HCT116 (cell line): ENCODE measurements at regions not wholly inside any gene's neighbourhood (a gene's known extent, or its start where the extent isn't known, plus 50 kb on each side); places are given as distances from the start of the nearest gene placed in this dataset.

ENCODE experiments used
- ATAC-seq: fragments of 200-7000 bp; cut with Tn5 transposase; 2 replicates; pipeline ENCODE4 v1.9.1; 2020; ENCODE audit warnings: mild to moderate bottlenecking, moderate library complexity
- BruUV-seq: library from RNA; stranded (reverse); fragments of 400-500 nt; replicated peaks from 2 replicates; lab custom pipeline; 2021; lab: Mats Ljungman, UMichigan
- CTCF ChIA-PET: fragments of 300-600 bp; sonication (Branson Sonifier 250); formaldehyde crosslinking; loops from one replicate; lab custom pipeline; 2021; ENCODE audit warnings: antibody characterized with exemption; lab: Charles Lee
- POLR2A ChIA-PET: fragments of 300-600, 350-600 bp; sonication (Branson Sonifier 250); formaldehyde crosslinking; loops from one replicate; lab custom pipeline; 2021; ENCODE audit warnings: antibody characterized with exemption; lab: Charles Lee
- RAD21 ChIA-PET, 2 experiments: fragments of 300-600 bp; sonication (Branson Sonifier 250); formaldehyde crosslinking; loops; one replicate each; lab custom pipeline; 2023; ENCODE audit warnings: low total read pairs in 2 of 2; ENCODE audit not compliant: uncharacterized antibody in 2 of 2, unreplicated experiment in 2 of 2, low non-redundant PET in 1 of 2; lab: Charles Lee
- DNase-seq: peaks from one replicate; pipeline ENCODE4 v3.0.0-alpha.2; 2010; ENCODE audit warnings: low read depth, low spot score
- H2AFZ ChIP-seq: fragments of 200-600 bp; shearing (Covaris generic), sonication (generic); 2 replicates; pipeline ENCODE4 v1.6.1; 2017; ENCODE audit warnings: low read depth, mixed run types, mixed read lengths, antibody characterized with exemption, low read length; ENCODE audit not compliant: poor library complexity, severe bottlenecking
- H3K27ac ChIP-seq: 2 replicates; pipeline ENCODE4 v1.5.1; 2012; ENCODE audit warnings: low read depth, low read length
- H3K27me3 ChIP-seq: fragments of 200-600 bp; sonication (generic); 2 replicates; pipeline ENCODE4 v1.6.1; 2016; ENCODE audit warnings: mixed run types, low read length, mixed read lengths; ENCODE audit not compliant: insufficient read depth
- H3K36me3 ChIP-seq, 2 experiments: fragments of 200-500 bp in 1 of 2; fragments of 200-600 bp in 1 of 2; sonication (Bioruptor generic) in 1 of 2; sonication (generic) in 1 of 2; 2 replicates each; pipeline versions ENCODE4 v1.5.1 to v1.6.1; 2014 to 2016; ENCODE audit warnings: low read length in 2 of 2, inconsistent platforms in 1 of 2, mixed read lengths in 1 of 2, mixed run types in 1 of 2; ENCODE audit not compliant: insufficient read depth in 2 of 2, control insufficient read depth in 1 of 2
- H3K4me1 ChIP-seq, 2 experiments: fragments of 200-600 bp in 1 of 2; sonication (generic) in 1 of 2; 2 replicates each; pipeline versions ENCODE4 v1.5.1 to v1.6.1; 2012 to 2017; ENCODE audit warnings: low read length in 2 of 2, inconsistent platforms in 1 of 2, mild to moderate bottlenecking in 1 of 2, mixed read lengths in 1 of 2, mixed run types in 1 of 2, moderate library complexity in 1 of 2; ENCODE audit not compliant: insufficient read depth in 2 of 2, control insufficient read depth in 1 of 2
- H3K4me2 ChIP-seq: fragments of 200-600 bp; sonication (generic); 2 replicates; pipeline ENCODE4 v1.6.1; 2017; ENCODE audit warnings: mixed run types, low read length, mixed read lengths
- H3K4me3 ChIP-seq, 2 experiments: fragments of 200-600 bp in 1 of 2; sonication (generic) in 1 of 2; replicated peaks in 1 of 2; 2 replicates each; pipeline ENCODE4 v1.5.1; 2011 to 2016; ENCODE audit warnings: low read length in 2 of 2, control low read depth in 1 of 2, low read depth in 1 of 2, mild to moderate bottlenecking in 1 of 2, mixed read lengths in 1 of 2, mixed run types in 1 of 2
- H3K79me2 ChIP-seq: fragments of 200-600 bp; sonication (generic); 2 replicates; pipeline ENCODE4 v1.6.1; 2017; ENCODE audit warnings: mild to moderate bottlenecking, mixed run types, low read length, moderate library complexity, mixed read lengths; ENCODE audit not compliant: insufficient read depth
- H3K9ac ChIP-seq: fragments of 200-600 bp; sonication (generic); 2 replicates; pipeline ENCODE4 v1.6.1; 2016; ENCODE audit warnings: low read length, mixed read lengths
- H3K9me2 ChIP-seq: fragments of 200-600 bp; sonication (generic), shearing (Covaris generic); 2 replicates; pipeline ENCODE4 v1.6.1; 2017; ENCODE audit warnings: mixed run types, mild to moderate bottlenecking, moderate library complexity; ENCODE audit not compliant: insufficient read depth
- H3K9me3 ChIP-seq, 2 experiments: fragments of 200-500 bp in 1 of 2; fragments of 200-600 bp in 1 of 2; sonication (Bioruptor generic) in 1 of 2; sonication (generic) in 1 of 2; 2 replicates each; pipeline ENCODE4 v1.6.1; 2014 to 2017; ENCODE audit warnings: low read length in 2 of 2, mixed read lengths in 2 of 2, inconsistent platforms in 1 of 2, low read depth in 1 of 2, mild to moderate bottlenecking in 1 of 2, mixed run types in 1 of 2, moderate library complexity in 1 of 2; ENCODE audit not compliant: control insufficient read depth in 1 of 2, insufficient read depth in 1 of 2
- H4K20me1 ChIP-seq: fragments of 200-600 bp; sonication (generic), shearing (Covaris generic); 2 replicates; pipeline ENCODE4 v1.6.1; 2017; ENCODE audit warnings: mixed run types, mild to moderate bottlenecking, moderate library complexity; ENCODE audit not compliant: insufficient read depth
- CTCF ChIP-seq, 3 experiments: fragments of 200-600 bp in 1 of 3; sonication (generic) in 1 of 3; IDR thresholded peaks in 2 of 3; conservative IDR thresholded peaks in 1 of 3; 2 replicates each; pipeline ENCODE4 v1.5.1; 2012 to 2017; ENCODE audit warnings: low read depth in 2 of 3, low read length in 2 of 3, antibody characterized with exemption in 1 of 3, borderline replicate concordance in 1 of 3, control low read depth in 1 of 3, mild to moderate bottlenecking in 1 of 3, mixed read lengths in 1 of 3, mixed run types in 1 of 3, moderate library complexity in 1 of 3; ENCODE audit not compliant: insufficient read depth in 1 of 3
- EZH2phosphoT487 ChIP-seq: fragments of 200-600 bp; IDR thresholded peaks from 2 replicates; pipeline ENCODE4 v1.6.1; 2018; ENCODE audit warnings: antibody characterized with exemption, borderline replicate concordance
- FOSL1 ChIP-seq: IDR thresholded peaks from 2 replicates; pipeline ENCODE4 v1.6.1; 2012; ENCODE audit warnings: low read depth
- POLR2AphosphoS5 ChIP-seq: IDR thresholded peaks from 2 replicates; pipeline ENCODE4 v1.6.1; 2011; ENCODE audit warnings: mild to moderate bottlenecking, low read depth, low read length, moderate library complexity
- SP1 ChIP-seq: IDR thresholded peaks from 2 replicates; pipeline ENCODE4 v1.6.1; 2012; ENCODE audit warnings: low read depth
- SRF ChIP-seq: IDR thresholded peaks from 2 replicates; pipeline ENCODE4 v1.6.1; 2012; ENCODE audit warnings: low read depth
- TCF7L2 ChIP-seq: IDR thresholded peaks from 2 replicates; pipeline ENCODE4 v1.7.0; 2011; ENCODE audit warnings: borderline replicate concordance, inconsistent platforms; ENCODE audit not compliant: insufficient read depth, insufficient read length; ENCODE audit errors: extremely low read depth
- YY1 ChIP-seq: IDR thresholded peaks from 2 replicates; pipeline ENCODE4 v1.6.1; 2011; ENCODE audit warnings: low read length, low read depth, moderate library complexity, mild to moderate bottlenecking; ENCODE audit not compliant: insufficient replicate concordance; ENCODE audit errors: extremely low read depth
- intact Hi-C: fragments of 100-400 bp; cut with micrococcal nuclease; formaldehyde crosslinking; loops from 2 replicates; pipeline ENCODE4 v1.10.0; 2022

DNA sequence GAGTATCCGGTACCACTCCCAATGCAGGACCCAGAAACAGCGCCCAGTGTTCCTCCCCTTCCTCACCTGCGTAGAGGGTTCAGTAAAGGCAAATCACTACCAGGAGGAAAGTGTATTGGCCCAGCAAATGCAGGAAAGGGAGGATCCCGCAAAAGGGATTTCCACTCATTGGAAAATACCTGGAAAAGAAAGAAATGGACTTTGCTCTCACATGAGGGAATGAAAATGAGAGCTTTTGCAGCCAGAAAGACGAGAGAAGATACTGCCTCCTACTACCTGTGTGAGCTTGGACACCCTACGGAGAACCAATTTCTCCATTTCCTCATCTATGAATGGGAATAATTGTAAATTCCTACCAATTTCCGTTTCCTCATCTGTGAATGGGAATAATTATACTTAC, 184.1 kb upstream of the PPARGC1A start:
- Histone ChIP-seq H3K27ac (no peak overlapping the region), H3K36me3 (no peaks in the 10 kb centered on the region), H3K4me2 (no peak overlapping the region), H3K4me3 (no peak overlapping the region), H3K9ac (no peak overlapping the region), H3K9me2 (no peaks in the 10 kb centered on the region), H3K79me2 (no peaks in the 10 kb centered on the region), H3K9me3 (peaks cover 3 to 14% of the 10 kb centered on the region in 2 experiments; a peak in 2 of 4 replicates), H3K27me3 (no peaks in the 10 kb centered on the region), H3K4me1 (no peaks in the 10 kb centered on the region), H4K20me1 (no peaks in the 10 kb centered on the region), H2AFZ (no peak overlapping the region)
- ChIA-PET CTCF (no interaction called here), POLR2A (no interaction called here), RAD21 (no interaction called here)
- TF ChIP-seq FOSL1 (no peak), EZH2phosphoT487 (no peak), CTCF (IDR thresholded peaks at IDR 0.05 in 2 of 3, conservative IDR thresholded peaks at IDR 0.05 in 1 of 3; ENCODE audit: borderline replicate concordance in 1 of 3, insufficient read depth in 1 of 3, low read depth in 2 of 3, low read length in 2 of 3) (no peak), TCF7L2 (no peak), SRF (no peak), SP1 (no peak), POLR2AphosphoS5 (no peak), YY1 (no peak)
- ATAC-seq (no peak), DNase-seq (no peak)
- BruUV-seq: no TSS peak
- intact Hi-C loops: no loop called here
